HG03378 (cell line): ENCODE measurements at regions not wholly inside any gene's neighbourhood (a gene's known extent, or its start where the extent isn't known, plus 50 kb on each side); places are given as distances from the start of the nearest gene placed in this dataset.
A peak's percentile ranks its signal among the peaks of the same experiment; 100 is the strongest.
"Not testable (repeated sequence)": the region's sequence is repeated elsewhere in the genome, so short reads cannot be mapped to it uniquely, and the experiment has no call there.

ENCODE experiments used
- ATAC-seq: cut with Tn5 transposase; IDR thresholded peaks from one replicate; pipeline ENCODE4 v1.9.1; 2021; ENCODE audit warnings: mild to moderate bottlenecking, moderate library complexity; ENCODE audit not compliant: unreplicated experiment

DNA sequence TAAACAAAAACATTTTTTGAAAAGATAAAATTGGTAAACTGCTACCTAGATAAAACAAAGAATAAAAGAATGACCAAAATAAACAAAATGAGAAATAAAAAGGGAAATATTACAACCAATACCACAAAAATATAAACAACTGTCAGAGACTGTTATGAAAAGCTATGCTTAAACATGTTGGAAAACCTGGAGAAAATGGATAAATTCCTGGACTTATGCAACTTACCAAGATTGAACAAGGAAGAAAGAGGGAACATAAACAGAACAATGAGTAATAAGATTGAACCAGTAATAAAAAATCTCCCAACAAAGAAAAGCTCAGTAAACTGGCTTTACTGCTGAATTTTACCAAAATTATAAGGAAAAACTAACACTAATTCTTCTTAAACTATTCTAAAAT, 518.7 kb downstream of the GRXCR1 start:
- ATAC-seq = no peak

DNA sequence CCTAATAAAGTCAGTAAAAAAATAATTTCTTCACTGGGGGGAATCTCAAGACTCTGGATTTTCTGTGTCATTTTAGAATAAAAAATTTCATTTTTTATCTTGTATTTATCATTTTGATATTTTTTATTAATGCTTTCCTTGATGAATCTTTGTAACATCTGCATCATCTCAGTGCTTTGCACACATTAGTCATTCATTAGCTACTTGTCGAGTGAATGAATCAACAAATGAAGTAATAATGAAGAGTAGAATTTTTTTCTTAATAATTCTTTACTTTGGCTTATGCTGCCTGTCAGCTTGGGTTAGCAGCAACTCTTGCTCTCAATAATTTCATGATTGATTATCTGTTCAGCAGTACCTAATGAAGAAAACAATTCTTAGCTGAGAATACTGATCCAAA, 530.8 kb downstream of the GRXCR1 start:
- no peak for ATAC-seq

DNA sequence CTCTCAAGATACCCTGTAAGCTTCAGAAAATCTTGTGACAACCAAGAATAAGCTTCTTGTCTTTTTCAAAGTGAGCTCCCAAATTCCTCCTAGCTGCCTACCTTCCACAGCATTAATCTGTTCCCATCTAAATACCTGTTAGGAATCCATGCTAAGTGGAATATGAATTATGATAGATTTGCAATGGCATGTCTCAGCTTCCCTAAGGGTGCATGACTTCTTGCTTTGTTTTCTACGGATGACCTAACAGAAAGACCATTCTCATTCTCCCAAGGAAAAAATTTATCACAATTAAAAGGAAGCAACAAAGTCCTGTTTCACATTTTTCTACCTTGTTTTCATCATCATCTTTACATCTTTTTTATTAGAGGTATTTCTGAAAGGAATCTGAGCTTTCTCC, 532.7 kb downstream of the GRXCR1 start:
- ATAC-seq = no peak

DNA sequence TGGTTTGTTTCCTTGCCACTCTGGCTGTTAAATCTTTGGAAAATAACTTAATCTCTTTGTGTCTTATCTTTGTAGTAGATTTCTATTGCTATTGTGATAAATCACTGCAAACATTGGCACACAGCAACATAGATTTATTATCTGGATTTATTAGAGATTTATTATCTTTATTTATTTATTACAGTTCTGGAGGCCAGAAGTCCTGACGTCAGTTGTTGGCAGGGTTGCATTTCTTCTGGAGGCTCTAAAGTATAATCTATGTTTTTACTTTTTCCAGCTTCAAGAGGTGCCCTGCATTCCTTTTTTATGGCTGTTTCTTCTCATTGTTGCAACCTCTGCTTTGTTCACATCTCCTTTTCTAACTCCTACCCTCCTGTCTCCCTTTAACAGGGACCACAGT, 542.8 kb downstream of the GRXCR1 start:
- no peak for ATAC-seq

DNA sequence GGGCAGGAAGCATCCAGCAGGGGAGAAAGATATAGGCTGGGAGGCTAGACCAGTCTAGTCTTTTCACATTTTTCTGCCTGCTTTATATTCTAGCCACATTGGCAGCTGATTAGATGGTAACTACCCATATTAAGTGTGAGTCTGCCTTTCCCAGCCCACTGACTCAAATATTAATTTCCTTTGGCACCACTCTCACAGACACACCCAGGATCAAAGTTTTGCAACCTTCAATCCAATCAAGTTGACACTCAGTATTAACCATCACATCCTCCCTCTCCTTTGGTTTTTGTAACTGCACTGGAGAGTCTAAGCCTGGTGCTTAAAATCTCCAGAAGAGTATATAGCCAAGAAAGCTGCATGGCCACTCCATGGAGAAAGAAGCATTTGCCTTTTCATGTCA, 560.4 kb downstream of the GRXCR1 start:
- no peak for ATAC-seq

DNA sequence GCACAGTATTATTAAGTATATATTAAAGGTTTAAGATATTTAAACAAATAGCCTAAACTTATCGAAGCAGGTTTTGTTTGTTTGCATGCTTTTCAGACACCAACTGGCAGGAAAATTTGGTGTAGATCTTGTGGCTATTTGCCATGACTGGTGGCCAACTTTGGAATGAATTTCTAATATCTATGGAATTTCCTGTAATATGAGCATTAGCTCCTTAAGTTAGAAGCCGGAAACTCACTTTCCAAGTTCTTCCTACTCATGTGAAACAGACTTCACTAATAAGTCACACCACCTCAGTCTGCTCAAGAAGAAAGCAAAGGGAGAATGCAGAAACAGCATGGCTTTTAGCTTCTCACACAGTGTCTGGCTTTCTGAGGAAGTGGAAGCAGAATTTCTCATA, 563.9 kb downstream of the GRXCR1 start:
- ATAC-seq = no peak

DNA sequence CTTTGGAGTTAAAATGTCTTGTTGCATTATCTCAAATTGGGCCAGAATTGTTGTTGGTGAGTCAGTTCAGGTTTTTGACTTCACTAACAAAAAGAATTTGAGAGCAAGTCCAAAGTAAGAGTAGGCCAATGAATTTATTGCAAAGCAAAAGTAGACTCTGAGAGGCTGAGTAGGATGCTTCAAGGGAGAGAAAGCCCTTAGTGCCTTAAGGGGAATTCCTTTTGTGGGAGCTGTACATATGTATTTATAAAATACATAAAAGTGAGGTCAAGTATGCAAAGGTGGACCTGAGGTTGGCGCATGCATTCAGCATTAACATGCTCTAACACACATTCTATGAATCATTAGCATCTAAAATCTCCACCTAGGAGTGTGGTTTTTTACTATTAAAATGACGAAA, 565.4 kb downstream of the GRXCR1 start:
- ATAC-seq = no peak

DNA sequence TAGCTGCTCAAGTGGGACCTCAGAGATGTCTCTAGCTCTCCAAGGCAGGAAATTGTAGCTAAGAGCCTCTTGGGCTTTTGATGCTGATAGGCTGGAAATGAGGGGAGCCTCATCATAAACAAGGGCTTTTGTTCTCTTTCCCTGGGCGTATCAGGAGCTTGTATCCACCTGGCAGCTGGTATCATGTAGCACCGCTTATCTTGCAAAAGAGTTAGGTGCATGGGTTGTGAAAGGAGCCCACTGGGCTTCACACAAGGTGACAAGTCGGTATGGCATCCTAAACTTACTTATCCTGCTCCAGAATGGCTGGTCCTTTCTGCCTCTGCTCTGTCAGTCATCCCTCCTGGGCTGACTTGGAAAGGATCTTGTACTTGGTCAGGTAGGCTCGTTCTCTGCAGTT, 565.8 kb downstream of the GRXCR1 start:
- ATAC-seq = no peak

DNA sequence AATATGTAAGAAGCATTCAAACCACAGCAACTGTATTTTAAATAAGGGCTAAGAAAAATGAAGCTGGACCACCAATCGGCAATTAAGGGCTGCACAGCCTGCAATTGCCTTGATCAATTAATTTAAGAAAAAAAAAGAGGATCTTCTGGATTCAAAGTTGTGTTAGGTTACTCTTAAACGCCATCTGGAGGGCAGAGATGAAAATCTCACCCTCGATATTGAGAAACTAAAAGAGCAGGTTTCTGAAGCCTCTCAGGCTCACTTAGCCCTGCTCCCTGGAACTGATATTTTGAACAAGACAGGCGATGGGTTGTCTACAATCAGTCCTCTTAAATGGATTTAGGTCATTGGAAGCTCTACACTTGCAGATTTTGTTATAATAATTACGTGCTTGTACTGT, 579.4 kb downstream of the GRXCR1 start:
- no peak for ATAC-seq

DNA sequence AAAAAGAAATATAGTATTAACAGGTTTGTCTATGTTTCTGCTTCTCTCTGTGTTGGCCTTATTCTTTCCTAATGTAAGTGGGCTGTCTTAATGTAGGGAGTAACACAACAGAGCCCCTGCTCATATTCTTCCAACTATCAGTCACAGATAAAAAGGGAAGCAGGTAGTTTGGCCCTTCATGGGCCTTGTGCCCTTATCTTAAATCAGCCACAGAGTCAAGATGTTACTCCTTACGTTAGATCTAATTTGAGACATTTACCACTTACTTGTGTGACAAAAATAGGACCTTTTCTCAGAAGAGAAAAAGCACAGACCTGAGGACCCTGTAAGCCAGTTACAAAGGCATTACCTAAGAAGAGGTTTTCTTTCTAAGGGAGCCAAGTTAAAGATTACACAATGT, 589.0 kb downstream of the GRXCR1 start:
- ATAC-seq = no peak

DNA sequence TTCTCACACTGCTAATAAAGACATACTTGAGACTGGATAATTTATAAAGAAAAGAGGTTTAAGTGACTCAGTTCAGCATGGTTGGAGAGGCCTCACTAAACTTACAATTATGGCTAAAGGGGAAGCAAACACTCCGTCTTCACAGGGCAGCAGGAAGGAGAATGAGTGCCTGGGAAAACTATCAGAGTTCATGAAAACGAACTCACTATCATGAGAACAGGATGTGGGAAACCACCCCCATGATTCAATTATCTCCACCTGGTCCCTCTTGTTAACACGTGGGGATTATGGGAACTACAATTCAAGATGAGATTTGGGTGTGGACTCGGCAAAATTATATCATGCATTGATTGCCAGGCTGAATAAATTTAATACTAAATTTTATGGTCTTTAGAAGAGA, 592.7 kb downstream of the GRXCR1 start:
- no peak for ATAC-seq

DNA sequence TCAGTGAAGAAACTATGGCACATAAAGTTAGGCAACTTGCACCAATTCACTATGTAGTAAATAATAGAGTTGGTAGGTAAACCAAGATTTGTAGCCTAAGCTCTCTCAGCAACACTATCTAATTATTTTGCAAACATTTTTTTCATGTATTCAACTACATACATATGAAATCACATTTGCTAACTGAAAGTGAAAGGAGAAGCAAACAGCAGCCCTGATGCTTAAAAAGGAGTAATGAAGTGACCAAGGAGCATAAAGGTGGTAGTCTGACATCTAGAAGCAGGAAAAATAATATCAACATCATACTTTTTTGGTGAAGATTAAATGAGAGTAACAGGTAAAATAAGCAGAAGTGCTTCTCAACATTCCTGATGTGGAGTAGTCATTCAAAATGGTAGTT, 603.7 kb downstream of the GRXCR1 start:
- ATAC-seq = peak; percentile 62

DNA sequence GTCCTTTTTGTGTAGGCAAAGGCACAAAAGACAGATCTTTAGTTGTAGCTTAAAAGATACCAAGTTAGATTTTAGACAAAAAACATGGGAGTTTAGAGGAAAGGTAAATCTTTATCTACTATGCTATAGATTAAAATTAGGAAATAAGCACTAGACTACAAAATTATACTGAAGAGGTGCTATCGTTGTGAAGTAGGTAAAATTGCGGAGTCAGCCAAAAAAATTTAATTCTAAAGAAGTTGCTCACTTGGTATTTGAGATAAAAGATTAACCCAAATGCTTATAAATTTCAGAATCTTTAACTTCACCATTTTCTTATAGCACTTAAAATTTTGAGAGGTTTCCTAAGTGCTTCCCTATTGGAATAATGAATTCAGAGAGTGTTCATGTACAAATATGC, 604.1 kb downstream of the GRXCR1 start:
- no peak for ATAC-seq

DNA sequence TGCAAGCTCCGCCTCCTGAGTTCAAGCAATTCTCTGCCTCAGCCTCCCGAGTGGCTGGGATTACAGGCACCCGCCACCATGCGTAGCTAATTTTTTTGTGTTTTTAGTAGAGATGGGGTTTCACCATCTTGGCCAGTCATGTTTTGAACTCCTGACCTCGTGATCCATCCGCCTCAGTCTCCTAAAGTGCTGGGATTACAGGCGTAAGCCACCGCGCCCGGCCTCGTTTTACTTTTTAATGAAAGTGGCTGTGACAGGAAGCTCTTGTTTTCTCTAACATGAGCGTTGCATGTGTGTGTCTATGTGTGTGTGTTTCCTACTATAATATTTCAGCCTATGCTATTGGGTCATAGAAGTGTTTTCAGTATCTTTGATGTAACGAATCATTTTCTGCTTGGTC, 613.3 kb downstream of the GRXCR1 start:
- ATAC-seq = not testable (repeated sequence)

DNA sequence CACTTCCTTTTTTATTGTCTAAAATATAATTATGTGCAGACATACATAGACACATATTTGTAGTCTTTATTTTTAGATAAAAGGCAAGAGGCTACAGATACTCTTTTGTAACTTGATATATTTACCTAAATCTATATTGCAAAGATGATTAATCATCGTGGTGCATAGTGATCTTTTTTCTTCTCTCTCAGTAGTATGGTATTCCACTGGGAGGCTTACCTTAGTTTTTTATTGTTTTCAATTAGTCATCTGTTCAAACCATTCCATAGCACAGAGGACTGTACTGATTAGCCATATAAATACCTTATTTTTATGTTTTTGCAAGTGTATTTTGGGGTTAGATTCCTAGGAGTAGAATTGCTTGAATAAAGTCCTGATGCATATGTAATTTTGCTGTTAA, 619.7 kb downstream of the GRXCR1 start:
- no peak for ATAC-seq

DNA sequence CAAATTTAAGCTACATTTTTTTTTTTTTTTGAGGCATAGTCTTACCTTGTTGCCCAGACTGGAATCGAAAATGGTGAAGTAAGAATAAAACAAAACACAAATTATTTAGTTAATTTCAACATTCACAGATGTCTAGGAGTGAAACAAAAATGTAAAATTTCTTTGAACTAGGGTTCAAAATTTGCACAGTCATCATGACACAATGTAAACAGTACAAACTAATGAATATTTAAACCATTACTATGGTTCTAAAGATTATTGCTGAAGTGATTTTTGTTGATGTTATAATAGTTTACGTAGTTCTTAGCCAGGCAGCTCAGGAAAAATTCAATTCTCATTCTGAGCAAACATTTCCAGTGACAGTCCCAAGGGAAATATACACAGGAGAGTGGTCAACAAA, 633.1 kb downstream of the GRXCR1 start:
- no peak for ATAC-seq

DNA sequence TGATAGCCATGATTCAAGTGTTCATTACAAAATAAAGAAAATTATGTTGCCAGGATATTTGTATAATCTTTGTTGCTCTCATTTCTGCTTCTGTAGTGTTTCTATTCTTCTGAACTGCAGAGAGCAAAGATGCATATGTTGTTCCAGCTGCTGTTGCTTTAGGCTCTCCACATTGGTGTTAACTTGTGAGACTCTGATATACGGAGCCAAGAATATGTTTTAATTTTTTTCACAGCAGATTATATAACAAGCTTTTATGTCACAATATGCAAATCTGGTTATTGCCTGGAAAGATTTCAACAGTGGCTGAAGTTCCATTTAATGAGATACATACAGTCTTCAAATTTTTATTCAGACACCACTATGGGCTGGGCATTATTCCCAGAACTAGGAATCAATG, 655.0 kb downstream of the GRXCR1 start:
- ATAC-seq = no peak

DNA sequence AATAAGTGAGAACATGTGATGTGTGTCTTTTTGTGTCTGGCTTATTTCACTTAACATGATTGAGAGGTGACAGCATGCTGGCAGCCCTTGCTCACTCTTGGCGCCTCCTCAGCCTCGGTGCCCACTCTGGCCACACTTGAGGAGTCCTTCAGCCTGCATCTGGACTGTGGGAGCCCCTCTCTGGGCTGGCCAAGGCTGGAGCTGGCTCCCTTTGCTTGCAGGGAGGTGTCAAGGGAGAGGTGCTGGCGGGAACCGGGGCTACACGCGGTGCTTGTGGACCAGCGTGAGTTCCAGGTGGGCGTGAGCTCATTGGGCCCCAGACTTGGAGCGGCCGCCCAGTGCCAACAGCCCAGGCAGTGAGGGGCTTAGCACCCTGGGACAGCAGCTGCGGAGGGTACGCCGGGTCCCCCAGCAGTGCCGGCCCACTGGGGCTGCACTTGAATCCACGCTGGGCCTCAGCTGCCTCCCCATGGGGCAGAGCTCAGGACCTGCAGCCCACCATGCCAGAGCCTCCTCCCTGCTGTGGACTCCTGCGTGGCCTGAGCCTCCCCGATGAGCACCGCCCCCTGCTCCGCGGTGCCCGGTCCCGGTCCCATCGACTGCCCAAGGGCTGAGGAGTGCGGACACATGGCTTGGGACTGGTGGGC, 658.6 kb downstream of the GRXCR1 start:
- no peak for ATAC-seq

DNA sequence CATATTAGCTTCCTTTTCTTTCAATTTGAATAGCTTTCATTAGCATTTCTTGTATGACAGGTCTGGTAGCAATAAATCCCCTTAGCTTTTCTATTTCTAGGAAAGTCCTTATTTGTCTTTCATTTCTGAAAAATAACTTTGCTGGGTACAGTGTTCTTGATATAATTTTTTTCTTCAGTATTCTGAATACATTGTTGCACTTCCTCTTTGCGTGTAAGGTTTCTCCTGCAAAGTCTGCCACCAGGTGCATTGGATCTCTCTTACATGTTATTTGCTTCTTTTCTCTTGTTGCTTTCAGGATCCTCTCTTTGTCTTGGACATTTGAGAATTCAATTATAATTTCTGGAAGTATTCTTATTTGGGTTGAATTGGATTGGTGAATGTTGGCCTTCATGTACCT, 663.7 kb downstream of the GRXCR1 start:
- no peak for ATAC-seq

DNA sequence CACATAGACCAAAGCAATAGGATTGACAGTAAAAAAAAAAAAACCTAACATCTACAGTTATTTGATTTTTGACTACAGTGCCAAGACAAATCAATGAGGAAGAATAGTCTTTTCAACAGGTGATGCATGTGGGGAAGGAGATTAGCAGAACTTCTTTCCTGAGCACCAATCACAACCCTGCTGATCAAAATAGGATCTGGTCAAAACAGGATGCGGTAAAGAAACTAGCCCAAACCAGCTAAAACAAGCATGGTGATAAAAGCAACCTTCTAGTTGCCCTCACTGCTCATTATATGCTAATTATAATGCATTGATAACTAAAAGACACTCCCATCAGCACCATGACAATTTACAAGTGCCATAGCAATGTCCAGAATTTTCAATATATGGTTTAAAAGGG, 667.5 kb downstream of the GRXCR1 start:
- no peak for ATAC-seq

DNA sequence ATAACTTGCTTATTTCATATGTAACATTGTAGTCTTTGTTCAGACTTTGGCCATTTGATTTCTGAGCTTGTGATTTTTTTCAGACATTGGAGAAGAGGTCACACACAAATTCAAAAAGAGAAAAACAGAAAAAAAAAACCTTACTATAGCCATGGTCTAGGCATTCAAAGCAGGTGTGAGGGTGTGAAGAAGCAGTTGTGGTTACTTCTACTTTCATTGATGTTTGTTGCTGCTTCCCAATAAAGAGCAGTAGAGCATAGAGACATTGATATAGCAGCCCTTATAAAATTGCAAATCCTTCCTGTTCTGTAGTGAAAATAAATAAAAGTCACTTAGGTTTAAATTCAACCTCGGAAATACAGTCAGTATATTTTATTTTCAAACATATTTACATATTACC, 671.6 kb downstream of the GRXCR1 start:
- ATAC-seq = no peak

DNA sequence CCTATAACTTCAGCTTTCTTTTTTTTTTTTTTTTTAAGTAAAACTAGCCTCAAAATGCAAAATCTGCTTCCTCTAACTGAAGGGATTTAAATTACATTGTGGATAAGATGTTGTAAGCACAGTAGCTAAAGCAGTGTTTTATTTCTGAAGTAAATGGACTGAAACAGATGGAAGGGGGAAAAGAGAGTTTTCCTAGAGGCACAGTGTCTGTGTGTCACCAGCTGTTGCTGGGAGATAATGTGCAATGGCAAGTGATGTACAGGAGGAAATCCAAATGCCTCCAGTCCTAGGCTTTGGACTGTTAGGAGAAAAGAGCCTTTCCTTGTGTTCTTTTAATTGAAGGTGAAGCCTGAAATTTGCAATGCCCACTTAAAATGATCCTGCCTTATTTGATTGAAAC, 672.1 kb downstream of the GRXCR1 start:
- no peak for ATAC-seq

DNA sequence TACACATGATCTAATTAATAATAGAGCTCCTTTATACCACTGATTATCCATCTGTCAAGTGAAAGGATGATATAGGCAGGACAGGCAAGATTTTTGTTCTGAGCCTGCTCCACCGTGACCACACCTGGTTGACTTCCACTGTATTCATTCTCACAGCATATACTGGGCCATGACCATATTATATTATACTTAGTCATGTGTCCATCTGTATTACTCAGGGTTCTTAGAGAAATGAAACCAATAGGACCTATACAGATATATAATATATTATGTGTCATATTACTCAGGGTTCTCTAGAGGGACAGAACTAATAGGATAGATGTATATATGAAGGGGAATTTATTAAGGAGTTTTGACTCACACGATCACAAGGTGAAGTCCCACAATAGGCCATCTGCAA, 675.1 kb downstream of the GRXCR1 start:
- ATAC-seq = no peak

DNA sequence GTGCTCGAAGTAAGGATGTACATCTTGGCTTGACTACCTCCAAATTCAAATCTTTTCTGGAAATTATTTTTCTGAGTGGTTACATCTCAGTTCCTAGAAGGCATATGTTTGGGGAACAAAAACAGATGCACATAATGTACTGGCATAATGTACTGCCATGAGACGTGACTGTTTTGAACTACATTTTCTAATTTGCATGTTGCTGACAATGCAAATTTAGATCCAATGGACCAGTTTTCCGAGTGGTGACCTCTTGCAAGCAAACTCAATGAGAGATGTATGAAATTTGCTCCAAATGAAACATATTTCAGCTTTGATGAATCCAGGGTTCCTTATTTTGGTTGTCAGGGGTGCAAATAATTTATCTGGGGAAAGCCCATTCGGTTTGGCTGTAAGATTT, 694.3 kb downstream of the GRXCR1 start:
- no peak for ATAC-seq
